Heart right ventricle (tissue), 16 donors: ENCODE measurements at regions not wholly inside any gene's neighbourhood (a gene's known extent, or its start where the extent isn't known, plus 50 kb on each side); places are given as distances from the start of the nearest gene placed in this dataset.

Experiments
- ATAC-seq, 8 donors: fragments of 200-7000 bp; cut with Tn5 transposase; one replicate each; pipeline ENCODE4 v1.9.1; 2020; ENCODE audit warnings: mild to moderate bottlenecking in 8 of 8, moderate library complexity in 8 of 8, moderate number of reproducible peaks in 1 of 8
- DNase-seq, 2 donors: peaks; one replicate each; pipeline ENCODE4 v3.0.0-alpha.2; 2020
- H3K27ac ChIP-seq, 10 donors: fragments of 200-600 bp; sonication (generic) in 2 of 10; one replicate each; pipeline versions ENCODE4 v1.5.0 to v1.8.0; 2020 to 2022; ENCODE audit warnings: mild to moderate bottlenecking in 3 of 10
- H3K27me3 ChIP-seq, 7 donors: fragments of 200-600 bp; one replicate each; pipeline ENCODE4 v1.8.0; 2021 to 2022; ENCODE audit warnings: mild to moderate bottlenecking in 2 of 7
- H3K36me3 ChIP-seq, 9 donors: fragments of 200-600 bp; sonication (generic) in 1 of 9; one replicate each; pipeline versions ENCODE4 v1.5.0 to v1.8.0; 2020 to 2022; ENCODE audit warnings: mild to moderate bottlenecking in 2 of 9
- H3K4me1 ChIP-seq, 9 donors: fragments of 200-600 bp; sonication (generic) in 1 of 9; one replicate each; pipeline versions ENCODE4 v1.5.0 to v1.8.0; 2020 to 2022; ENCODE audit warnings: mild to moderate bottlenecking in 4 of 9
- H3K4me3 ChIP-seq, 10 donors: fragments of 200-600 bp; sonication (generic) in 2 of 10; one replicate each; pipeline versions ENCODE4 v1.5.0 to v1.8.0; 2020 to 2022; ENCODE audit warnings: mild to moderate bottlenecking in 7 of 10, moderate library complexity in 2 of 10
- H3K9me3 ChIP-seq, 11 donors: fragments of 200-600 bp in 10 of 11; sonication (generic) in 2 of 11; one replicate each; pipeline versions ENCODE4 v1.5.0 to v1.8.0; 2013 to 2022; ENCODE audit warnings: mild to moderate bottlenecking in 2 of 11, control low read depth in 1 of 11, moderate library complexity in 1 of 11
- CTCF ChIP-seq, 9 donors: fragments of 200-600 bp; sonication (generic) in 2 of 9; IDR thresholded peaks; one replicate each; pipeline versions ENCODE4 v1.5.0 to v1.8.0; 2021 to 2022; ENCODE audit warnings: antibody characterized with exemption in 9 of 9, mild to moderate bottlenecking in 5 of 9, moderate library complexity in 1 of 9
- WGBS, 2 donors: extraction: QIAGEN DNeasy Blood & Tissue Kit; methylation state at CpG; one replicate each; pipeline ENCODE4 v1.1.7; 2013; ENCODE audit warnings: inconsistent platforms in 1 of 2; 5-methylcytosine and 5-hydroxymethylcytosine counted together
- intact Hi-C, 10 donors: fragments of 100-400 bp; cut with DNase I; formaldehyde crosslinking; loops; one replicate each; pipeline versions ENCODE4 v1.11.1 to v1.14.2; 2022
- donor health status: Arrhythmogenic right ventricular cardiomyopathy.
- donor health status: ischemic (EF 13 %, LVEDD 7.1; RV severe dilation, severe dysfunction).
- donor health status: healthy with polysubstance abuse.
- donor health status: DM: no; HTN: yes; CAD: no.
- donor health status: DM: no; HTN: no; CAD: no.
- donor health status: ischemic (EF 25% LVEDD 6.9; RV normal size, moderate dysfunction).
- donor health status: ischemic (EF 25% LVEDD 5.7; RV mildly dilated, moderate dysfunction).
- donor health status: healthy.
- donor health status: DM: yes; HTN: yes; CAD: no.
- donor health status: Ischemic cardiomyopathy.
- donor health status: ischemic (EF 35%, LVEDD 5.7; RV mildly dilated, moderate dysfunction).
- donor health status: nonischemic (EF 11% LVEDD 7.7; RV severe dilation, severe dysfunction).
- donor health status: DM: yes; HTN: yes; CAD: no.
- donor health status: PGD.
- donor health status: ischemic (EF 29% LVEDD 5.4; RV normal size, mild dysfunction).
- donor health status: nonischemic (EF 23%, LVEDD 6.1; RV moderate dilation, normal function).

GRCh38 chr16:17983847-17984639, 352.5 kb downstream of the NPIPA8 start:
- 81 to 83% methylated on average over 10 of the region's 10 CpGs for WGBS, 2 donors
- peaks cover 0 to 15% (median 0%) of the 10 kb centered on the region in 7 donors for H3K27me3 ChIP-seq
- intact Hi-C loops: no loop called here
- no peak for DNase-seq
- no peaks in the 10 kb centered on the region for H3K4me1 ChIP-seq
- TF ChIP-seq CTCF (IDR thresholded peaks at IDR 0.05): no peak
- no peak for ATAC-seq
- H3K36me3 ChIP-seq: no peaks in the 10 kb centered on the region
- H3K9me3 ChIP-seq: no peaks in the 10 kb centered on the region
- no peak overlapping the region for H3K27ac ChIP-seq
- H3K4me3 ChIP-seq: no peak overlapping the region

DNA sequence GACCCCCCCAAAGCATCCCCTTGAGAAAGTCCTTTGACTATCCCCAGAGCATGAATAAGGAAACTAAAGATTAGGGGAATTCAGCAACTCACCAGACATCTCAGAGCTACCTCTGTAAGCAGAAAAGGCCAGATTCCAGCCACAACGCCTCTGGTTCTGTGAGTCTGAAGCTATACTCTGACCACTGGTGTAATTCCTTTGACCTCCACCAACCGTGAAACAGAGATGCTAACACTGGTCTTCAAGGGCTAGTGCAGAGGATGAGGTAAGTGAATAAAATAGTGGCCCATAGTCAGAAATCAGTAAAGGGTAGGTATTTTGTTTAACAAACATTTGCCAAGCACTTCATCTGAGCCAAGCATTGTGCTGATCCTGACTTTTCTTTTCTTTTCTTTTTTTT, 353.4 kb downstream of the NPIPA8 start:
- ATAC-seq: no peak
- intact Hi-C loops: no loop called here

GRCh38 chr16:17977260-17977659, 359.3 kb downstream of the NPIPA8 start:
- Histone ChIP-seq H3K9me3 (peaks cover 0 to 6% (median 0%) of the 10 kb centered on the region in 11 donors), H3K36me3 (no peaks in the 10 kb centered on the region), H3K27ac (no peak overlapping the region), H3K27me3 (peaks cover 0 to 12% (median 0%) of the 10 kb centered on the region in 7 donors), H3K4me3 (no peak overlapping the region), H3K4me1 (no peaks in the 10 kb centered on the region)
- 86 to 93% methylated on average over 6 of the region's 6 CpGs for WGBS, 2 donors
- no peak for TF ChIP-seq CTCF (IDR thresholded peaks at IDR 0.05)
- DNase-seq (no peak), ATAC-seq (no peak)
- intact Hi-C loops: no loop called here

More for the DNA sequence above, 353.4 kb downstream of the NPIPA8 start:
- no peak for DNase-seq
- Histone ChIP-seq H3K4me3 (no peak overlapping the region), H3K27ac (no peak overlapping the region), H3K27me3 (peaks cover 0 to 23% (median 0%) of the 10 kb centered on the region in 7 donors), H3K4me1 (no peaks in the 10 kb centered on the region), H3K9me3 (peaks cover 0 to 6% (median 0%) of the 10 kb centered on the region in 11 donors), H3K36me3 (no peaks in the 10 kb centered on the region)
- no peak for TF ChIP-seq CTCF (IDR thresholded peaks at IDR 0.05)
- 62 to 67% methylated on average over 2 of the region's 2 CpGs for WGBS, 2 donors

- Histone ChIP-seq H3K4me3 (no peak overlapping the region), H3K27ac (no peak overlapping the region), H3K9me3 (peaks cover 0 to 6% (median 0%) of the 10 kb centered on the region in 11 donors), H3K36me3 (no peaks in the 10 kb centered on the region), H3K4me1 (no peaks in the 10 kb centered on the region), H3K27me3 (peaks cover 0 to 17% (median 0%) of the 10 kb centered on the region in 7 donors)
- intact Hi-C loops: no loop called here
- DNase-seq: no peak
- ATAC-seq: no peak
- WGBS, 2 donors: 41 to 46% methylated on average over 15 of the region's 15 CpGs
- TF ChIP-seq CTCF (IDR thresholded peaks at IDR 0.05): no peak
Measured at GRCh38 chr16:17972460-17972943, 364.0 kb downstream of the NPIPA8 start.
